ENCODE measurements at regions not wholly inside any gene's neighbourhood (a gene's known extent, or its start where the extent isn't known, plus 50 kb on each side); places are given as distances from the start of the nearest gene placed in this dataset.

DNA sequence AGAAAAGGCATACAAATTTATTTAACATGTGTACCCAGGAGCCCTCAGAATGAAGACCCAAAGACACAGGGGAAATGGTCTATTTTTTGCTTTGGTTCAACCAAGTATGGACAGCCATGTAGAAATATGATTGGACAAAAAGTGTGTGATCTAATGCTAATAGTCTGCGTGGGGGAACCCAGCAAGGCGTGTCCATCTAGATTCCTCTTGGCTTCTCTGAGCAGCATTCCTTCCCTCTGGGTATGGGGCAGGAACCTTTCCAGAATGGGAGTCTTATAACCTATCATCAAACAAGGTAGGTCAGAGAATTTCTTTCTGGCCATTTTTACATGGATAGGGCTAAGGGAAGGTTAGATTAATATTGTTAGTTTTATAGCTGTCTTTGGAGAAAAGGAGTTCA lies 698.2 kb downstream of the FGF9 start:
- no peak for ATAC-seq
- CTCF ChIA-PET (ENCODE audit: low intra/inter-chr PET ratio): no interaction called here
- DNase-seq (ENCODE audit: extremely low read depth in 1 of 4, low spot score in 3 of 4): no peak
- H3K36me3 ChIP-seq (ENCODE audit: control insufficient read depth, insufficient read depth, low read length): no peaks in the 10 kb centered on the region
- H3K4me2 ChIP-seq (ENCODE audit: insufficient read depth, low read length): no peak overlapping the region
- H3K79me2 ChIP-seq (ENCODE audit: control insufficient read depth, insufficient read depth, low read length): no peaks in the 10 kb centered on the region
- POLR2A ChIA-PET: no interaction called here
- H2AFZ ChIP-seq (ENCODE audit: low read depth, low read length): no peak overlapping the region
- no peaks in the 10 kb centered on the region for H3K9me1 ChIP-seq (ENCODE audit: control insufficient read depth, insufficient read depth, low read length)
- no peaks in the 10 kb centered on the region for H4K20me1 ChIP-seq (replicated peaks; ENCODE audit: control insufficient read depth, insufficient read depth, low read length)
- no peak overlapping the region for H3K9ac ChIP-seq (ENCODE audit: insufficient read depth in 1 of 2, low read depth in 2 of 2, low read length in 2 of 2)
- 0% methylated on average over 2 of the region's 2 CpGs for WGBS (ENCODE audit: insufficient coverage, low coverage, missing lambda C conversion rate)
- H3K27me3 ChIP-seq (ENCODE audit: control insufficient read depth in 2 of 2, insufficient read depth in 2 of 2, low read length in 2 of 2): no peaks in the 10 kb centered on the region
- in situ Hi-C loops (cut with MboI) (no loop called here), intact Hi-C loops (cut with micrococcal nuclease) (no loop called here)
- H3K4me1 ChIP-seq (replicated peaks in 1 of 2; ENCODE audit: control insufficient read depth in 2 of 2, insufficient read depth in 2 of 2, low read length in 2 of 2): no peaks in the 10 kb centered on the region
- H3K9me3 ChIP-seq (replicated peaks; ENCODE audit: control insufficient read depth, insufficient read depth, low read depth, low read length): no peaks in the 10 kb centered on the region
- no TSS peak for BruUV-seq (replicated peaks)
- TF ChIP-seq SRF (CRISPR knock-in tag; IDR thresholded peaks at IDR 0.05) (no peak), TGIF2 (CRISPR knock-in tag; IDR thresholded peaks at IDR 0.05) (no peak), ZNF3 (CRISPR knock-in tag; IDR thresholded peaks at IDR 0.05) (no peak)
- no peak overlapping the region for H3K27ac ChIP-seq (ENCODE audit: extremely low read depth, low read depth, low read length)
- FAIRE-seq: no peak
- H3K4me3 ChIP-seq: no peak overlapping the region

DNA sequence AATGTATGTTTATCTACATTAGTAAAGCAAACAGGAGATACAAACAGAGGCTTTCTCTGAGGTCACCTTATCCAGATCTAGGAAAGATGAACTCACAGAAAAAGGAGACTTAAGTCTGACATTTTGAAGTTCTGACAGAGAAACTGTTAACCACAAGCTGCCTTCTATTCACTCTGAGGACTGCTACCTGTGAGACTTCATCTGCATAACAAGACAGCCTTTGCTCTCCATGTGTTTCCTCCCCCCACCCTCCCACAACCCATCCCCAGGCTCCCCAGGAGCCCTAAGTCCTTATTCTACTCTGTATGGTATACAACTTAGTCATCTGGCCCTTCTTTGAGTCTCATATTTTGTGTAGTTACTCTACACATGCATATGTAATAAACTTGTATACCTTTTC lies 699.0 kb downstream of the FGF9 start:
- H2AFZ ChIP-seq (ENCODE audit: low read depth, low read length): no peak overlapping the region
- no peak overlapping the region for H3K9ac ChIP-seq (ENCODE audit: insufficient read depth in 1 of 2, low read depth in 2 of 2, low read length in 2 of 2)
- no peak for FAIRE-seq
- no peak overlapping the region for H3K4me2 ChIP-seq (ENCODE audit: insufficient read depth, low read length)
- in situ Hi-C loops (cut with MboI): no loop called here
- POLR2A ChIA-PET: no interaction called here
- CTCF ChIA-PET (ENCODE audit: low intra/inter-chr PET ratio): no interaction called here
- ATAC-seq: no peak
- no peaks in the 10 kb centered on the region for H3K36me3 ChIP-seq (ENCODE audit: control insufficient read depth, insufficient read depth, low read length)
- intact Hi-C loops (cut with micrococcal nuclease): no loop called here
- no peak for DNase-seq (ENCODE audit: extremely low read depth in 1 of 4, low spot score in 3 of 4)
- H4K20me1 ChIP-seq (replicated peaks; ENCODE audit: control insufficient read depth, insufficient read depth, low read length): no peaks in the 10 kb centered on the region
- H3K4me1 ChIP-seq (replicated peaks in 1 of 2; ENCODE audit: control insufficient read depth in 2 of 2, insufficient read depth in 2 of 2, low read length in 2 of 2): no peaks in the 10 kb centered on the region
- no TSS peak for BruUV-seq (replicated peaks)
- H3K27ac ChIP-seq (ENCODE audit: extremely low read depth, low read depth, low read length): no peak overlapping the region
- no peak overlapping the region for H3K4me3 ChIP-seq
- no peaks in the 10 kb centered on the region for H3K9me3 ChIP-seq (replicated peaks; ENCODE audit: control insufficient read depth, insufficient read depth, low read depth, low read length)
- H3K27me3 ChIP-seq (ENCODE audit: control insufficient read depth in 2 of 2, insufficient read depth in 2 of 2, low read length in 2 of 2): no peaks in the 10 kb centered on the region
- TF ChIP-seq, protein P1, sequence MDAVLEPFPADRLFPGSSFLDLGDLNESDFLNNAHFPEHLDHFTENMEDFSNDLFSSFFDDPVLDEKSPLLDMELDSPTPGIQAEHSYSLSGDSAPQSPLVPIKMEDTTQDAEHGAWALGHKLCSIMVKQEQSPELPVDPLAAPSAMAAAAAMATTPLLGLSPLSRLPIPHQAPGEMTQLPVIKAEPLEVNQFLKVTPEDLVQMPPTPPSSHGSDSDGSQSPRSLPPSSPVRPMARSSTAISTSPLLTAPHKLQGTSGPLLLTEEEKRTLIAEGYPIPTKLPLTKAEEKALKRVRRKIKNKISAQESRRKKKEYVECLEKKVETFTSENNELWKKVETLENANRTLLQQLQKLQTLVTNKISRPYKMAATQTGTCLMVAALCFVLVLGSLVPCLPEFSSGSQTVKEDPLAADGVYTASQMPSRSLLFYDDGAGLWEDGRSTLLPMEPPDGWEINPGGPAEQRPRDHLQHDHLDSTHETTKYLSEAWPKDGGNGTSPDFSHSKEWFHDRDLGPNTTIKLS (IDR thresholded peaks at IDR 0.05; ENCODE audit: borderline replicate concordance, low read depth): no peak
- TF ChIP-seq KHSRP (IDR thresholded peaks at IDR 0.05): no peak
- no peak for TF ChIP-seq PCBP2 (IDR thresholded peaks at IDR 0.05; ENCODE audit: low read depth, low read length, poor library complexity, severe bottlenecking)
- no peak for TF ChIP-seq EWSR1 (IDR thresholded peaks at IDR 0.05; ENCODE audit: borderline replicate concordance, low read depth, partially characterized antibody)
- TF ChIP-seq SMAD1 (IDR thresholded peaks at IDR 0.05; ENCODE audit: low read depth, low read length, partially characterized antibody): no peak
- TF ChIP-seq ZC3H8 (IDR thresholded peaks at IDR 0.05): no peak
- TF ChIP-seq, protein P2, sequence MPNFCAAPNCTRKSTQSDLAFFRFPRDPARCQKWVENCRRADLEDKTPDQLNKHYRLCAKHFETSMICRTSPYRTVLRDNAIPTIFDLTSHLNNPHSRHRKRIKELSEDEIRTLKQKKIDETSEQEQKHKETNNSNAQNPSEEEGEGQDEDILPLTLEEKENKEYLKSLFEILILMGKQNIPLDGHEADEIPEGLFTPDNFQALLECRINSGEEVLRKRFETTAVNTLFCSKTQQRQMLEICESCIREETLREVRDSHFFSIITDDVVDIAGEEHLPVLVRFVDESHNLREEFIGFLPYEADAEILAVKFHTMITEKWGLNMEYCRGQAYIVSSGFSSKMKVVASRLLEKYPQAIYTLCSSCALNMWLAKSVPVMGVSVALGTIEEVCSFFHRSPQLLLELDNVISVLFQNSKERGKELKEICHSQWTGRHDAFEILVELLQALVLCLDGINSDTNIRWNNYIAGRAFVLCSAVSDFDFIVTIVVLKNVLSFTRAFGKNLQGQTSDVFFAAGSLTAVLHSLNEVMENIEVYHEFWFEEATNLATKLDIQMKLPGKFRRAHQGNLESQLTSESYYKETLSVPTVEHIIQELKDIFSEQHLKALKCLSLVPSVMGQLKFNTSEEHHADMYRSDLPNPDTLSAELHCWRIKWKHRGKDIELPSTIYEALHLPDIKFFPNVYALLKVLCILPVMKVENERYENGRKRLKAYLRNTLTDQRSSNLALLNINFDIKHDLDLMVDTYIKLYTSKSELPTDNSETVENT (CRISPR knock-in tag; IDR thresholded peaks at IDR 0.05): no peak
- H3K79me2 ChIP-seq (ENCODE audit: control insufficient read depth, insufficient read depth, low read length): no peaks in the 10 kb centered on the region
- no peaks in the 10 kb centered on the region for H3K9me1 ChIP-seq (ENCODE audit: control insufficient read depth, insufficient read depth, low read length)
